ENCODE measurements at regions not wholly inside any gene's neighbourhood (a gene's known extent, or its start where the extent isn't known, plus 50 kb on each side); places are given as distances from the start of the nearest gene placed in this dataset.

DNA sequence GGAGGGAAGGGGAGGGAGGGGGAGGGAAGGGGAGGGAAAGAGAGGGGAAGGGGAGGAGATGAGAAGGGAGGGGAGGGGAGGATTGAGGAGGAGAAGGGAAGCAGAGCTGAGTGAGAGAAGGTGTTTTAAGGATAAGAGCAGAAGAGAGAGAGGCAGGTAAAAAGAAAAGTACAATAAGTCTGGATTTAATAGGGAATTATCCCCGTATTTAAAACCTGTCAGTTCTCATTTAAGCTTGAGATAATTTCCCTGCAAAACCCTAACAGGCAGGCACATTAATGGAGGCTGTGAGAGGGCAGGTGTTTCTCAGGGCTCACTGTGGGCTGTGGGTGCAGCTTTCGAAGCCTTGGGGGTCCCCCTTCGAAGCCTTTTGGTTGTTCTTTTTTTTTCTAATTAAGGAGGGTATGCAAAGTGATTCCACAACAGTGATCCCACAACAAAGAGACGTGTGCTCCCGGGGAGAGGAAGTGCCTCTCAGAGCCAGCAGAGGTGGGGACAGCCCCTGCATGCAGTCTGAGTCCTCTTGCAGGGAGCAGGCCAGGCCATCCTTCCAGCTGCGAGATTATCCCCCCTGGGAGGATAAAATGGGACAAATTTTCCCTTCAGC, 317.9 kb upstream of the IRX1 start:
- H3K4me1 Mint-ChIP-seq (ENCODE audit: low read depth): no peaks in the 10 kb centered on the region
- H3K36me3 Mint-ChIP-seq (ENCODE audit: low read depth): no peaks in the 10 kb centered on the region
- no peak overlapping the region for H3K4me3 Mint-ChIP-seq
- H3K9me3 Mint-ChIP-seq: peaks cover 25% of the 10 kb centered on the region
- no peaks in the 10 kb centered on the region for H3K27me3 Mint-ChIP-seq (ENCODE audit: low read depth)
- no peak overlapping the region for H3K27ac Mint-ChIP-seq

DNA sequence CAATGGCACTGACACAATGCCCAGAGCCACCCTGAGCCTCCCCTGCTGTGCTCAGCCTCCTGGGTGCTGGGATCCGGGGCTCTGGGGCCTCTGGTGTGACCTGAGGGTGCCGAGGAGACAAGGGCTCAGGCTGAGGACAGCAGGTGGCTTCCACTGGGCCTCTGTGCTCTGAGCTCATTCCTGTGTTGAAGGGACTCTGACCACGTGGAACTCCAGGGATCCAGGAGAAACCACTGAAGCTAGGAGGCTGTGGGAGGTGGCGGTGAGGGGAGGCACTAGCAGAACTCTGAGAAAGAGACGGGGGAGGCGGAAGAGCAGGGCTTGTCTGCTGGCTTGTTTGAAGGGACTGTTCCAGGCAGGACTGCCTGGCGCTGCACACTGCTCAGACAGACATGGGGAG, 318.7 kb upstream of the IRX1 start:
- Mint-ChIP-seq H3K9me3 (peaks cover 20% of the 10 kb centered on the region), H3K27ac (no peak overlapping the region), H3K36me3 (ENCODE audit: low read depth) (no peaks in the 10 kb centered on the region), H3K4me1 (ENCODE audit: low read depth) (no peaks in the 10 kb centered on the region), H3K27me3 (ENCODE audit: low read depth) (no peaks in the 10 kb centered on the region), H3K4me3 (no peak overlapping the region)

DNA sequence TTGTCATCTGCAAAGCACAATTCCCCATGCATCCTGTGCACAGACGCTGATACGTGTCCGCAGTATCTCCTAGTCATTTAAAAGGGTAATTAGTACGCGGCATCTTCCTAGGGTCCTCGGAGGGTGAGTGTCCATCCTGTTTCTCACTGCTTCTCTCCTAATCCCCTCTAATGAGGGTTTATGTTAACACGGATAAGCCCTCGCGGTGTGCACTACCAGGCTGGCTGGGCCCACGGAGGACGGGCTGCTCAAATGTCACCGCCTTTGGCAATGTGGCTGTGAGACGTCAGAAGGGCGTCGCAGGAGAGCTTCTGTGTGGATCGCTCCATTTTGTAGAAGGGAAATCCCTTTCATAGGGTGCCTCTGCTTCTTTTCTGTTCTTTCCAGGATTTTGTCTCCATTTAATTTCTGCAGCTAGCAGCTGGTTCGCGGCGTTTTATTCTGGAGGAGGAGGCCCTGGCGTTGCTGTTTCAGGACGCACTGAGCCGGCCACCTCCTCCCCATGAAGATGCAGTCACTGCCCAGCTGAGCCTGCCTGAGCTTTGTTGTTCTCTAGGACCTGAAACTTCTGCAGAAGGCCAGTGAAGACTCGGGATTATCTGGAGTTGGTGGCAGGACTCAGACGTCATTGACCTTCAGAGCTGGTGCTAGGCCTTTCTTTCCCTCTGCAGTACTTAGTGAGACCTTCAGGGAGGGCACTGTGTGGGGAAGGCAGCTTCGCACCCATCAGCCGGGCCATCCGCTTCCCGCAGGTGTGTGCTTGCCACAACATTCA, 326.1 kb upstream of the IRX1 start:
- no peak overlapping the region for H3K27ac Mint-ChIP-seq
- peaks cover 9% of the 10 kb centered on the region for H3K9me3 Mint-ChIP-seq
- no peaks in the 10 kb centered on the region for H3K36me3 Mint-ChIP-seq (ENCODE audit: low read depth)

DNA sequence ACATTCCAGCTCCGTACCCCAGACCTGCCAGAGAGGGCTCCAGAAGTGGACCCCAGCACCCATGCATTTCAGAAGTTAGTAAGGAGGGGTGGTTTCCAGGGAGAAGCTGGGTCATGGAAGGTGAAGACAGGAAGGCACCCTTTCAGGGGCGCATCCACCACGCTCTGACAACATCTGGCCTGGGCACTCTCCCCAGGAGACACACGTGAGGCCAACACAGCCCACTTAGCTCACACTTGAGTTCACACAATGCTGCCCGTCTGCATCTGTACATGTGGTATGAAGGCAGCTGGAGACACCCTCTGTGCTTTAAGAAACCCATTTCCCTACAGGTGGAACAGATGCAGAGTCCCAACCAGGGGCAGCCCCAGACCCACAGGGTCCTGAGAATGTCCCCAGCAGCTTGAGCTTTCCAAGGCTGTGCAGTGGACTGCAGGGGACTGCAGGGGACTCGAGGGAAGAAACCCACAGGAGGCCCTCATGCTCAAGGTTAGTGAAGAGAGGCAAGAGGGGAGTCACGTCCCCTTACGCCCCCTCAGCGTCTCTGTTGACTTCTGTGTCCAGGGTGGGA, 326.8 kb upstream of the IRX1 start:
- Mint-ChIP-seq H3K4me3 (no peak overlapping the region), H3K4me1 (ENCODE audit: low read depth) (no peaks in the 10 kb centered on the region), H3K27me3 (ENCODE audit: low read depth) (no peaks in the 10 kb centered on the region), H3K36me3 (ENCODE audit: low read depth) (no peaks in the 10 kb centered on the region), H3K9me3 (peaks cover 3% of the 10 kb centered on the region), H3K27ac (no peak overlapping the region)

More for the DNA sequence above, 326.1 kb upstream of the IRX1 start:
- Mint-ChIP-seq H3K27me3 (ENCODE audit: low read depth) (no peaks in the 10 kb centered on the region), H3K4me3 (no peak overlapping the region), H3K4me1 (ENCODE audit: low read depth) (no peaks in the 10 kb centered on the region)

DNA sequence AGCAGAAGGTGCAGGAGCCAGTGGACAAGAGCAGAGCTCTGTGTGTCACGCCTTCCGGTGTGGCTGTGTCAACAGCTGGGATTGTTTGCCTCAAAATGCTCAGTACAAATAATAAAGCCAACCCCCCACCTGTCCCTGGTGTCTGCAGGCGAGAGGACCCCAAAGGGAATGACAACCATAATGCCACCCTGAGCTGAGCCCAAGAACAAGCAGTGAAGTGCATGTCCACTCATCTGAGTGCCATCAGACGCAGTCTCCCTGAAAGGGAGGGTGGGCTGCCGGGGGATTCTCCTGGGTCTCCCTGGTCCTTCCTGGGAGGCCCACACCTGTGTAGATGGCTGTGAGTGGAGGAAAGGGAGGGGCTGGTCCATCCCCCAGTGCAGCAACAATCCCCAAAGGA, 328.8 kb upstream of the IRX1 start:
- H3K9me3 Mint-ChIP-seq: peaks cover 4% of the 10 kb centered on the region
- H3K4me1 Mint-ChIP-seq (ENCODE audit: low read depth): no peaks in the 10 kb centered on the region
- no peaks in the 10 kb centered on the region for H3K36me3 Mint-ChIP-seq (ENCODE audit: low read depth)
- no peak overlapping the region for H3K27ac Mint-ChIP-seq
- no peak overlapping the region for H3K4me3 Mint-ChIP-seq
- H3K27me3 Mint-ChIP-seq (ENCODE audit: low read depth): no peaks in the 10 kb centered on the region

DNA sequence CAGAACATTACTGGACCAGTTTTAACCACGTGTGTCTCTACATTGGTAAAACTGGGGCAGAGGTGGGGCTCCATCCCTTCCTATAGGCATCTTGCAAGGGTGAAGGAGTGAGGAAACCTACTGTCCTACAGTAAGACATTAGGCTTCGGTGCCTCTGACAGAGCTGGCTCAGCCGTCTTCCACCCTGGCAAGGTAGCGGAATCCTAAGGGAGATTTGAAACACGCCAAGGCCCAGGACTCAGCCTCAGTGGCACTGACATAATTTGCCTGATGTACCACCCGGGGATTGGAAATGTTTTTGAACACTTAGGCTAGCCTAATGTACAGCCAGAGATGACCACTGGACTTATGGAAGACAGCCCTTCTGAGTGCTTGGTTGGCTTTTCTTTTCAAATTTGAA, 329.7 kb upstream of the IRX1 start:
- Mint-ChIP-seq H3K27me3 (ENCODE audit: low read depth) (no peaks in the 10 kb centered on the region), H3K4me1 (ENCODE audit: low read depth) (no peaks in the 10 kb centered on the region), H3K4me3 (no peak overlapping the region), H3K36me3 (ENCODE audit: low read depth) (no peaks in the 10 kb centered on the region), H3K9me3 (peaks cover 13% of the 10 kb centered on the region), H3K27ac (no peak overlapping the region)

DNA sequence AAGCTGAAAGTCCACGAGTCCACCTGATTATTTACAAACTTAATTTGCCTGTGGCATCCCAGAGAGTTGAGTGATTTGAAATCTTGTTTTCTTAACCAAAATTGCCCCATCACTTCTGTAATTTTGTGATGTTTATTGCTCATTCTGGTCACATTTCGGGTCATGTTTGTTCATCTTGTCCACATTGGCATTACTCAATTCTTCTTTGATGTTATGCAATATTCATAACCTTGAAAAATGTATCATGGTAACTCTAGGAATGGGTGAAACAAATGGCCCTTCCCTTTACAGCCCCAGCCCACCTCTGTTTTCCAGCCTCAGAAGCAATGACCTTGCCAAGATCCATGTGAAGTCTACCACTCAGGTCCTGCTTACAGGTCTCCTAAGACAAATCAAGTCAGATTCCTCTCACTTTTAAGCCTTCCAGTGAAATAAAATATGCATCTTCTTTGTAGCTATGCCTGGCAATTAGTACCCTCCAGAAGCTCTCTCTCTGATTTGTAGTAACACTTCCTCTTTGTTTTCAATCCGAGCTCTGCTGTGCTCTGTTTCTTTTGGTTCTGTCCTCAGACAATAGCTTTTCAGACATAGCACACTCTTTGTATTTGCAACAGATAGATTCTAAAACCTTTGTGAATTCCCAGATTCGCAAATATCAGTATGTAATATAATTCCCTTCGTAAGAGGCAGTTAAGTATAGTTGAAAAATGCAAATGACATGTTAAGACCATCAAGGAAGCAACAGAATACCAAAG, 330.3 kb upstream of the IRX1 start:
- no peak overlapping the region for H3K27ac Mint-ChIP-seq
- peaks cover 15% of the 10 kb centered on the region for H3K9me3 Mint-ChIP-seq
- no peak overlapping the region for H3K4me3 Mint-ChIP-seq
- H3K36me3 Mint-ChIP-seq (ENCODE audit: low read depth): no peaks in the 10 kb centered on the region
- H3K27me3 Mint-ChIP-seq (ENCODE audit: low read depth): no peaks in the 10 kb centered on the region
- no peaks in the 10 kb centered on the region for H3K4me1 Mint-ChIP-seq (ENCODE audit: low read depth)

DNA sequence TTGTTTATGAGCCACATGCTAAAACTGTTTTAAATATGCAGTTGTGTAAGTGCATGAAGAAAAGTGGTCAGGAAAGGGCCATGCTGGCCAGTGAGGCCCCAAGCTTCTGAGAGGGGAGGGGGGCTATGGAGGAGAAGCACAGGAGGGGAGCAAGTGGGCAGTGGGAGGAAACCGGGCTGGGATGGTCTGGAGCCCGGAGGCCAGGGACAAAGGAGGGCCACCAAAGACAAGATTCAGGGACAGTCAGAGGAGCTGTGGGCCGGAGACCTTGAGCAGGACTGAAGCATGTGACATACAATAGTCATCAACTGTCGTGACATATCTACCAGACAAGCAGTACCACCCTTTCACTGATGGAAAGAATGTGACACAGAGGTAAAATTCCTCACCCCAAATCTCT, 333.2 kb upstream of the IRX1 start:
- Mint-ChIP-seq H3K4me3 (no peak overlapping the region), H3K27ac (no peak overlapping the region), H3K27me3 (ENCODE audit: low read depth) (no peaks in the 10 kb centered on the region), H3K4me1 (ENCODE audit: low read depth) (no peaks in the 10 kb centered on the region), H3K9me3 (peaks cover 20% of the 10 kb centered on the region), H3K36me3 (ENCODE audit: low read depth) (no peaks in the 10 kb centered on the region)

DNA sequence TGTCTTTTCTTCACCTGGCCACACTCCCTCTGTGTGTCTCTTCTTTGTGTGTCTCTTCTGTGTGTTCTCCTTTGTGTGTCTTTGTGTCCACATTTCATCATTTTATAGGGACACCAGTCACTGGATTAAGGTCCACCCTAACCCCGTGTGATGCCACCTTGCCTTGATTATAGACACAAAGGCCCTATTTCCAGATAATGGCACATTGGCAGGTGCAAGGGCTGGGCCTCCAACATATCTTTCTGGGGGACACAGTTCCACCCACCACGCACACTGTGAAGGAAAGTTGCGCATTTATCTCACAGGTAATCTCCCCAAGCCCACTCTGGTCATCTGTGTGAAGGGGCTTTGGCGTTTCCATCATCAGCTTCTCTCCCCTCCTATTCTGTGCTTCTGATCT, 334.6 kb upstream of the IRX1 start:
- Mint-ChIP-seq H3K4me3 (no peak overlapping the region), H3K9me3 (peaks cover 20% of the 10 kb centered on the region), H3K27me3 (ENCODE audit: low read depth) (no peaks in the 10 kb centered on the region), H3K36me3 (ENCODE audit: low read depth) (no peaks in the 10 kb centered on the region), H3K4me1 (ENCODE audit: low read depth) (no peaks in the 10 kb centered on the region), H3K27ac (no peak overlapping the region)

DNA sequence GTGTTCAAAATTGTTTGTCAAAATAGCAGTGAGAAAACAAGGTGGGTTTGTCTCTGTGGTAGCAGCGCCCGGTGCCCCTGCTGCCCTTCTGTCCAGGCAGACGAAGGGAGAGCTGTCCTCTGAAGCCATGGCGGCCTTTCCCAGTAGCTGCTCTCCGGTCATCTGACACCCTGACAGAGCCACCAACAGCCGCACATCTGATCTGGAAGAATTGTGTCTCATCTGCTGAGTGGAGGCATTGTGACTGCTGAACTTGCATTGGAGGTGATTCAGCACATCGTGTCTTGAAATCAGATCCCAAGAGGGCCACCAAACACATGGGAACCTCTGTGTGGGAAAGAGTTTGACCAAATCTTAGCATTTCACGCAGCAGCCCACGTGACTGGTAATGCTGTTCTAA, 337.6 kb upstream of the IRX1 start:
- Mint-ChIP-seq H3K36me3 (ENCODE audit: low read depth) (no peaks in the 10 kb centered on the region), H3K27me3 (ENCODE audit: low read depth) (no peaks in the 10 kb centered on the region), H3K4me1 (ENCODE audit: low read depth) (no peaks in the 10 kb centered on the region), H3K4me3 (no peak overlapping the region), H3K27ac (no peak overlapping the region), H3K9me3 (peaks cover 20% of the 10 kb centered on the region)

DNA sequence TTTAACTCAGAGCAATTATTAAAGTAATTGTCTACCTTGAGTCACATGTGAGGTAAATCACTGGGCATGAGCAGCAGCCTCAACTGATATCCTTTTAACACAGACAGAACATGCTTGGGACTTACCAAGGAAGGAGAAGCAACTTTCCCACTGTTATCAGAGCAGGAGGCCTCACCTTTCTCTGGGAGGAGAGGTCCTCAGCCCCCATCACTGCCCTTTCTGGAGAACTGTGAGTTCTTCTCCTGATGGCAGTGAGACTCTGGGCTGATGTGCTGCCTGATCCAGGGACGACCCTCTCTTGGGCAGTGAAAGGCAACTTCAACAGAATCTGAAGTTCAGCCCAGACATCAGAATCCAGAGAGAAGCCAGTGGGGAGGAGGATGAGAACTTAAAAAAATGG, 343.4 kb upstream of the IRX1 start:
- Mint-ChIP-seq H3K4me3 (no peak overlapping the region), H3K4me1 (ENCODE audit: low read depth) (no peaks in the 10 kb centered on the region), H3K27me3 (ENCODE audit: low read depth) (no peaks in the 10 kb centered on the region), H3K36me3 (ENCODE audit: low read depth) (no peaks in the 10 kb centered on the region), H3K9me3 (peaks cover 4% of the 10 kb centered on the region), H3K27ac (no peak overlapping the region)

DNA sequence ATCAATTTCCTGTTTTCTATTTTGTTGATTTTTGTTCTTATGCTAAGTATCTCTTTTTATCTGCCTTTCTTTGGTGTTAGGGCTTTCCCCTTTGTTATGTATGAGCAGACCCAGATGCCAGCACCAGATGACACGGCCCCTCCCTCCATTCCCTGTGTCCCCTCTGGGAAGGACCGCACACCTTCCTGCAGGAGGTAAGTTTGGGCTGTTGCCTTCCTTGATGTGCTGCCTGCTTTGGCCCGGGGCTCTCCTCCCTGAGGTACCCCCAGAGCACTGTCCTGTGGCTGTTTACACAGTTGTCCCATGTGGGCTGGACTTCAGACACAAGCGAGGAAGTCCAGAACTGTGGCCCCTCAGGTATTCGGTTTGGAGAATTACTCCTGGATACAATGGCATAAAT, 343.8 kb upstream of the IRX1 start:
- no peak overlapping the region for H3K27ac Mint-ChIP-seq
- H3K4me3 Mint-ChIP-seq: no peak overlapping the region
- no peaks in the 10 kb centered on the region for H3K36me3 Mint-ChIP-seq (ENCODE audit: low read depth)
- H3K9me3 Mint-ChIP-seq: peaks cover 4% of the 10 kb centered on the region
- H3K4me1 Mint-ChIP-seq (ENCODE audit: low read depth): no peaks in the 10 kb centered on the region
- no peaks in the 10 kb centered on the region for H3K27me3 Mint-ChIP-seq (ENCODE audit: low read depth)

DNA sequence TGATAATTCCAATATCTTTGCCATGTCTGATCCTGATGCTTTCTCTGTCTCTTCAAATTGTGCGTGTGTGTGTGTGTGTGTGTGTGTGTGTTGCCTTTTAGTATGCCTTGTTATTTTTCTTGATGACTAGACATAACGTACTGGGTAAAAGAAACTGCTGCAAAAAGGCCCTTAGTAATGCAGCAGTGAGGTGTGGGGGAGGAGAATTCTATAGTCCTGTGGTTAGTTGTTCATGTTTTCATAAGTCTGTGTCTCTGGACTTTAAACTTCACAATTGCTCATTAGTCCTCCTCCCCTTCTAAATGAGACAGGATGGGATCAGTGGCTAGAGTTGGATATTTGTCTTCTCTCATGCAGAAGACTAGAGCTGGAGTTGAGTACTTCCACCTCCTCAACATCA, 346.2 kb upstream of the IRX1 start:
- H3K9me3 Mint-ChIP-seq: peaks cover 4% of the 10 kb centered on the region
- no peaks in the 10 kb centered on the region for H3K36me3 Mint-ChIP-seq (ENCODE audit: low read depth)
- H3K27me3 Mint-ChIP-seq (ENCODE audit: low read depth): no peaks in the 10 kb centered on the region
- no peak overlapping the region for H3K27ac Mint-ChIP-seq
- H3K4me3 Mint-ChIP-seq: no peak overlapping the region
- no peaks in the 10 kb centered on the region for H3K4me1 Mint-ChIP-seq (ENCODE audit: low read depth)

DNA sequence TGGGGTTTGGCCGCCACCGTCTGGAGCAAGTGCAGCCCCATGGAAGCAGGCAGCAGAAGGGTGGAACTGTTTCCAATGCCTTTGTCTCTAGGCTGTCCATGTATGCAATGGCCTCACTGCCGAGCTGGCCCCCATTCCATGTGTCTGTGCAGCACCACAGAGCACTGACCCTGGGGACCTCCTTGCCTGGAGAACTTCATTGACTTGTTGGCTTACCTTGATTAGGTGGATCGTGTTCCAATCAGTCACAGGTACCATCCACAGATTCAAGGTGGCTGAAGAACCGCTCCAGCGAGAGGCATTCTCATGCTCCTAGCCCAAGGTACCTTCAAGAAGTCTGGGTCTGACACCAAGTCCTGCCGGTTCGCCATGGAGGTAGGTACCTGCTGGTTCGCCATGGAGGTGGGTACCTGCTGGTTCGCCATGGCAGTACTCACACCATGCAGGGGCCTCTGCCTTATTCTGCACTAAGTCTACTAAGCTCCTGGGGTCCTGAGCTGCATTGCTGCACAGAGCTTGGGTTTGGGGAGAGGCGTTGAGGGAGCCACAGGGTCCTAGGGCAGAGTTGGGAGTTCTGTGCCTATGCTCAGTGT, 358.3 kb upstream of the IRX1 start:
- Mint-ChIP-seq H3K4me3 (no peak overlapping the region), H3K36me3 (ENCODE audit: low read depth) (no peaks in the 10 kb centered on the region), H3K4me1 (ENCODE audit: low read depth) (no peaks in the 10 kb centered on the region), H3K9me3 (no peaks in the 10 kb centered on the region), H3K27me3 (ENCODE audit: low read depth) (no peaks in the 10 kb centered on the region), H3K27ac (no peak overlapping the region)
